ENCODE measurements at regions not wholly inside any gene's neighbourhood (a gene's known extent, or its start where the extent isn't known, plus 50 kb on each side); places are given as distances from the start of the nearest gene placed in this dataset.

- Histone ChIP-seq H3K4me2 (replicated peaks; ENCODE audit: extremely low read depth, low read length, poor library complexity, severe bottlenecking) (peak overlapping the region; percentile 7), H2AFZ (ENCODE audit: insufficient read depth, low read depth, low read length, poor library complexity, severe bottlenecking) (peak overlapping the region; percentile 49), H3K36me3 (replicated peaks in 1 of 2; ENCODE audit: control insufficient read depth in 1 of 2, insufficient read depth in 2 of 2, low read length in 2 of 2) (no peaks in the 10 kb centered on the region), H3K4me1 (ENCODE audit: control insufficient read depth in 1 of 2, insufficient read depth in 2 of 2, low read length in 2 of 2) (peaks cover 16 to 23% of the 10 kb centered on the region in 2 donors), H3K79me2 (ENCODE audit: insufficient read depth, low read length) (no peaks in the 10 kb centered on the region), H3K27me3 (ENCODE audit: control insufficient read depth in 2 of 2, insufficient read depth in 2 of 2, low read length in 2 of 2) (no peaks in the 10 kb centered on the region), H3K9me3 (replicated peaks in 1 of 2; ENCODE audit: control insufficient read depth in 1 of 2, insufficient read depth in 1 of 2, low read length in 2 of 2) (no peaks in the 10 kb centered on the region), H3K9ac (ENCODE audit: insufficient read depth, low read length, poor library complexity, severe bottlenecking) (no peak overlapping the region), H4K20me1 (ENCODE audit: insufficient read depth, low read length) (no peaks in the 10 kb centered on the region), H3K27ac (ENCODE audit: low read depth in 1 of 2, low read length in 2 of 2) (peak overlapping the region in 1 of 2 donors; percentile 56), H3K4me3 (replicated peaks in 1 of 3; ENCODE audit: low read depth in 2 of 3, low read length in 3 of 3) (no peak overlapping the region)
- H3K4me1 Mint-ChIP-seq, result peaks cover 25% of the 10 kb centered on the region
- H3K4me3 Mint-ChIP-seq, result peak overlapping the region; percentile 20 to 39
- peaks cover 0 to 12% (median 7%) of the 10 kb centered on the region in 7 donors for H3K9me3 Mint-ChIP-seq
- WGBS (ENCODE audit: insufficient coverage), result 0% methylated on average over 4 of the region's 4 CpGs
- peak overlapping the region; percentile 9 to 81 (median 62) for H3K27ac Mint-ChIP-seq
- H3K36me3 Mint-ChIP-seq, result no peaks in the 10 kb centered on the region
- no peaks in the 10 kb centered on the region for H3K27me3 Mint-ChIP-seq (ENCODE audit: low read depth in 3 of 3)
- intact Hi-C loops (cut with micrococcal nuclease), result no loop called here
- TF ChIP-seq, protein P1, sequence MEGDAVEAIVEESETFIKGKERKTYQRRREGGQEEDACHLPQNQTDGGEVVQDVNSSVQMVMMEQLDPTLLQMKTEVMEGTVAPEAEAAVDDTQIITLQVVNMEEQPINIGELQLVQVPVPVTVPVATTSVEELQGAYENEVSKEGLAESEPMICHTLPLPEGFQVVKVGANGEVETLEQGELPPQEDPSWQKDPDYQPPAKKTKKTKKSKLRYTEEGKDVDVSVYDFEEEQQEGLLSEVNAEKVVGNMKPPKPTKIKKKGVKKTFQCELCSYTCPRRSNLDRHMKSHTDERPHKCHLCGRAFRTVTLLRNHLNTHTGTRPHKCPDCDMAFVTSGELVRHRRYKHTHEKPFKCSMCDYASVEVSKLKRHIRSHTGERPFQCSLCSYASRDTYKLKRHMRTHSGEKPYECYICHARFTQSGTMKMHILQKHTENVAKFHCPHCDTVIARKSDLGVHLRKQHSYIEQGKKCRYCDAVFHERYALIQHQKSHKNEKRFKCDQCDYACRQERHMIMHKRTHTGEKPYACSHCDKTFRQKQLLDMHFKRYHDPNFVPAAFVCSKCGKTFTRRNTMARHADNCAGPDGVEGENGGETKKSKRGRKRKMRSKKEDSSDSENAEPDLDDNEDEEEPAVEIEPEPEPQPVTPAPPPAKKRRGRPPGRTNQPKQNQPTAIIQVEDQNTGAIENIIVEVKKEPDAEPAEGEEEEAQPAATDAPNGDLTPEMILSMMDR (IDR thresholded peaks at IDR 0.05), result no peak
- peak; percentile 75 to 90 (median 77) for DNase-seq
Observed at GRCh38 chr2:65922794-65923193, 490.4 kb upstream of the SPRED2 start.

DNA sequence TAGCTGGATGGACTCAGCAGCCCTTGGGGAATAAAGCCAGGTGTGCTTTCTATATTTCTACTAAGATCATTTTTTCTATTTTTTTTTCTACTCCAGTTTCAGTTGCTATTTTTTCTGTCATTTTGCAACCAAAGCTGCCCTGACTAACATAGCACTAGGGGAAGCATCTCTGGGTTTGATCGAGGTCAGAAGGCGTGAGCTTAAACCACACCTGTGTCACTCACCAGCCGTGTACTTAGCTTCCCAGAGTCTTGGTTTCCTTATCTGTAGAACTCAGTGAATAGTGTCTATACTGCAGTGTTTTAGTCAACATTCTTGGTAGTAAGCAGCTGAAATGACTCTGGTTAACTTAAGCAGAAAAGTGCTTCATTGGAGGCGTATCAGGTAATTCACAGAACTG lies 489.6 kb upstream of the SPRED2 start:
- Histone ChIP-seq H3K4me3 (replicated peaks in 1 of 3; ENCODE audit: low read depth in 2 of 3, low read length in 3 of 3) (no peak overlapping the region), H3K27me3 (ENCODE audit: control insufficient read depth in 2 of 2, insufficient read depth in 2 of 2, low read length in 2 of 2) (no peaks in the 10 kb centered on the region), H3K4me1 (ENCODE audit: control insufficient read depth in 1 of 2, insufficient read depth in 2 of 2, low read length in 2 of 2) (peaks cover 16 to 23% of the 10 kb centered on the region in 2 donors), H3K27ac (ENCODE audit: low read depth in 1 of 2, low read length in 2 of 2) (no peak overlapping the region), H3K9ac (ENCODE audit: insufficient read depth, low read length, poor library complexity, severe bottlenecking) (no peak overlapping the region), H3K79me2 (ENCODE audit: insufficient read depth, low read length) (no peaks in the 10 kb centered on the region), H3K9me3 (replicated peaks in 1 of 2; ENCODE audit: control insufficient read depth in 1 of 2, insufficient read depth in 1 of 2, low read length in 2 of 2) (no peaks in the 10 kb centered on the region), H3K4me2 (replicated peaks; ENCODE audit: extremely low read depth, low read length, poor library complexity, severe bottlenecking) (no peak overlapping the region), H4K20me1 (ENCODE audit: insufficient read depth, low read length) (no peaks in the 10 kb centered on the region), H2AFZ (ENCODE audit: insufficient read depth, low read depth, low read length, poor library complexity, severe bottlenecking) (no peak overlapping the region), H3K36me3 (replicated peaks in 1 of 2; ENCODE audit: control insufficient read depth in 1 of 2, insufficient read depth in 2 of 2, low read length in 2 of 2) (no peaks in the 10 kb centered on the region)
- H3K4me3 Mint-ChIP-seq, result no peak overlapping the region
- no peak for DNase-seq
- H3K27me3 Mint-ChIP-seq (ENCODE audit: low read depth in 3 of 3), result no peaks in the 10 kb centered on the region
- TF ChIP-seq, protein P1 (IDR thresholded peaks at IDR 0.05), result no peak
- peaks cover 0 to 10% (median 3%) of the 10 kb centered on the region in 7 donors for H3K9me3 Mint-ChIP-seq
- peaks cover 25% of the 10 kb centered on the region for H3K4me1 Mint-ChIP-seq
- no peaks in the 10 kb centered on the region for H3K36me3 Mint-ChIP-seq
- intact Hi-C loops (cut with micrococcal nuclease), result no loop called here
- WGBS (ENCODE audit: insufficient coverage), result 58% methylated on average over 2 of the region's 4 CpGs
- peak overlapping the region in 2 of 7 donors; percentile 27 to 68 for H3K27ac Mint-ChIP-seq

Measured in CD14-positive monocyte (primary cell).